Ishikawa (cell line): ENCODE measurements at regions not wholly inside any gene's neighbourhood (a gene's known extent, or its start where the extent isn't known, plus 50 kb on each side); places are given as distances from the start of the nearest gene placed in this dataset.

Source experiments
- CREB1 ChIP-seq: IDR thresholded peaks from 2 replicates; pipeline ENCODE4 v1.6.1; 2012; ENCODE audit warnings: low read depth
- EGR1 ChIP-seq: IDR thresholded peaks from 2 replicates; pipeline ENCODE4 v1.6.1; 2012
- RAD21 ChIP-seq: IDR thresholded peaks from 2 replicates; pipeline ENCODE4 v1.6.1; 2012; ENCODE audit warnings: low read depth
- TCF12 ChIP-seq: IDR thresholded peaks from 2 replicates; pipeline ENCODE4 v1.6.1; 2012; ENCODE audit warnings: low read depth
- YY1 ChIP-seq: IDR thresholded peaks from 2 replicates; pipeline ENCODE4 v1.6.1; 2012; ENCODE audit warnings: low read depth
- ZBTB7A ChIP-seq: IDR thresholded peaks from 2 replicates; pipeline ENCODE4 v1.6.1; 2012; ENCODE audit warnings: low read depth

DNA sequence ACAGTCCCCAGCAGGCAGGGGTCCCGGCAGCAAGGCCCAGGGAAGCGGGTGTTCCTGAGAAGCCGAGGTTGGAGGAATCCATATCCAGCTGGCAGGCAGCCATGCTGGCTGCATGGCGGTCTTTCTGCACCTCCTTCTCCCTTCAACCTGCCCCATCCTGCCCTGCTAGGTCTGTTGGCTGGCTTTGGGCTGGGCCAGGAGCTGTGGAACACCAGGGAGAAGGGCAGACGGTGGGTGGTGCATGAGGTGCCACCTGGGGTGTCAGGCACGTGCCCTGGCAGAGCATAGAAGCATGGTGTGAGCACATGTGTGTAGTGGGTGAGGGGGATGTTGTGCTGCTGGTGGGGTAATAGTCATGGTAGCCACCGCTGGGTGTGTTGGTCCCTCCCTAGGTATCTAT is 150.1 kb downstream of the PJA1 start:
- TF ChIP-seq CREB1 (no peak), TCF12 (no peak), EGR1 (no peak), YY1 (no peak), ZBTB7A (no peak), RAD21 (no peak)
